ENCODE measurements at regions not wholly inside any gene's neighbourhood (a gene's known extent, or its start where the extent isn't known, plus 50 kb on each side); places are given as distances from the start of the nearest gene placed in this dataset.

DNA sequence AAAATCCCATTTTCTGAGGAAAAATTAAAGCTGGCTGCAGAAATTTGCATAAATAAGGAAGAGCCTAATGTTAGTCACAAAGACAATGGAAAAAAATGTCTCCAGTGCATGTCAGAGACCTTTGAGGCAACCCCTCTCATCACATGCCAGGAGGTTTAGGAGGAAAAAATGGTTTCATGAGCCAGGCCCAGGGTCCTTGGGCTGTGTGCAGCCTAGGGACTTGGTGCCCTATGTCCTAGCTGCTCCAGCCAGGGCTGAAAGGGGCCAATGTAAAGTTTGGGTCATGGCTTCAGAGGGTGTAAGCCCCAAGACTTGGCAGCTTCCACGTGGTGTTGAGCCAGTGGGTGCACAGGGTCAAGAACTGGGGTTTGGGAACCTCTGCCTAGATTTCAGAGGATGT, 1252.6 kb downstream of the PCDH9 start:
- TF ChIP-seq SUZ12 (IDR thresholded peaks at IDR 0.05; ENCODE audit: low read depth, low read length) (no peak), CTCF (CRISPR knock-in tag; IDR thresholded peaks at IDR 0.05) (no peak), GTF2F1 (IDR thresholded peaks at IDR 0.05; ENCODE audit: low read length) (no peak), ZNF138 (CRISPR knock-in tag; IDR thresholded peaks at IDR 0.05; ENCODE audit: low read depth) (no peak), HDAC6 (IDR thresholded peaks at IDR 0.05; ENCODE audit: low read depth, low read length) (no peak), MXI1 (IDR thresholded peaks at IDR 0.05; ENCODE audit: borderline replicate concordance, low read depth, low read length) (no peak), ZNF253 (CRISPR knock-in tag; IDR thresholded peaks at IDR 0.05; ENCODE audit: borderline replicate concordance) (no peak)
- TF ChIP-seq, protein P1, sequence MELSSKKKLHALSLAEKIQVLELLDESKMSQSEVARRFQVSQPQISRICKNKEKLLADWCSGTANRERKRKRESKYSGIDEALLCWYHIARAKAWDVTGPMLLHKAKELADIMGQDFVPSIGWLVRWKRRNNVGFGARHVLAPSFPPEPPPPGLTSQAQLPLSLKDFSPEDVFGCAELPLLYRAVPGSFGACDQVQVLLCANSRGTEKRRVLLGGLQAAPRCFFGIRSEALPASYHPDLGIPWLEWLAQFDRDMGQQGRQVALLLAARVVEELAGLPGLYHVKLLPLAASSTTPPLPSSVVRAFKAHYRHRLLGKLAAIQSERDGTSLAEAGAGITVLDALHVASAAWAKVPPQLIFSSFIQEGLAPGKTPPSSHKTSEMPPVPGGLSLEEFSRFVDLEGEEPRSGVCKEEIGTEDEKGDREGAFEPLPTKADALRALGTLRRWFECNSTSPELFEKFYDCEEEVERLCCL (CRISPR knock-in tag; IDR thresholded peaks at IDR 0.05; ENCODE audit: borderline replicate concordance): no peak
